HL-60 (cell line): ENCODE measurements at regions not wholly inside any gene's neighbourhood (a gene's known extent, or its start where the extent isn't known, plus 50 kb on each side); places are given as distances from the start of the nearest gene placed in this dataset.

Experiments
- DNase-seq, 2 experiments: peaks; one replicate each; pipeline ENCODE4 v3.0.0-alpha.2; 2010 to 2020; ENCODE audit warnings: low read depth in 1 of 2, low spot score in 1 of 2
- H3K27ac ChIP-seq: fragments of 250-450 bp; sonication (Bioruptor Pico); replicated peaks from 2 replicates; pipeline ENCODE4 v1.5.1; 2020; ENCODE audit warnings: mild to moderate bottlenecking, moderate library complexity
- H3K27me3 ChIP-seq: fragments of 250-450 bp; sonication (Bioruptor Pico); 2 replicates; pipeline ENCODE4 v1.5.1; 2021; ENCODE audit warnings: mild to moderate bottlenecking, moderate library complexity; ENCODE audit not compliant: insufficient read depth, poor library complexity, severe bottlenecking
- H3K4me3 ChIP-seq: replicated peaks from 2 replicates; pipeline ENCODE4 v1.5.1; 2011; ENCODE audit warnings: mild to moderate bottlenecking, control low read depth, low read length; ENCODE audit not compliant: insufficient read depth
- CTCF ChIP-seq: IDR thresholded peaks from one replicate; pipeline ENCODE4 v1.5.1; 2011; ENCODE audit warnings: low read length, control low read depth, inconsistent platforms; ENCODE audit not compliant: insufficient read depth
- GABPA ChIP-seq: IDR thresholded peaks from 2 replicates; pipeline ENCODE4 v1.6.1; 2012; ENCODE audit warnings: low read depth
- POLR2AphosphoS5 ChIP-seq: IDR thresholded peaks from 2 replicates; pipeline ENCODE4 v1.6.1; 2012; ENCODE audit warnings: low read depth
- REST ChIP-seq: IDR thresholded peaks from 2 replicates; pipeline ENCODE4 v1.6.1; 2012; ENCODE audit warnings: low read depth; ENCODE audit not compliant: insufficient replicate concordance
- SPI1 ChIP-seq: IDR thresholded peaks from 2 replicates; pipeline ENCODE4 v1.6.1; 2012; ENCODE audit warnings: low read depth, mild to moderate bottlenecking, borderline replicate concordance

GRCh38 chr18:56165601-56166355, 472.6 kb downstream of the TXNL1 start:
- TF ChIP-seq GABPA (no peak), CTCF (no peak), SPI1 (no peak), POLR2AphosphoS5 (no peak), REST (no peak)
- H3K27me3 ChIP-seq: no peaks in the 10 kb centered on the region
- DNase-seq: no peak
- no peak overlapping the region for H3K4me3 ChIP-seq
- no peak overlapping the region for H3K27ac ChIP-seq

GRCh38 chr18:56162311-56163265, 475.8 kb downstream of the TXNL1 start:
- Histone ChIP-seq H3K4me3 (no peak overlapping the region), H3K27ac (peak overlapping the region; percentile 38), H3K27me3 (no peaks in the 10 kb centered on the region)
- TF ChIP-seq REST (no peak), POLR2AphosphoS5 (no peak), CTCF (no peak), GABPA (no peak), SPI1 (no peak)
- DNase-seq: peak; percentile 1 to 21

GRCh38 chr18:56161566-56162260, 476.7 kb downstream of the TXNL1 start:
- no peak overlapping the region for H3K4me3 ChIP-seq
- TF ChIP-seq SPI1: no peak
- TF ChIP-seq POLR2AphosphoS5: no peak
- no peak for TF ChIP-seq CTCF
- no peak for TF ChIP-seq GABPA
- no peak for TF ChIP-seq REST
- no peaks in the 10 kb centered on the region for H3K27me3 ChIP-seq
- no peak for DNase-seq
- H3K27ac ChIP-seq: no peak overlapping the region
